PFSK-1 (cell line): ENCODE measurements at regions not wholly inside any gene's neighbourhood (a gene's known extent, or its start where the extent isn't known, plus 50 kb on each side); places are given as distances from the start of the nearest gene placed in this dataset.

Source experiments
- FOXP2 ChIP-seq: optimal IDR thresholded peaks from 2 replicates; pipeline ENCODE3; 2011; ENCODE audit warnings: borderline replicate concordance, control low read depth, inconsistent platforms; ENCODE audit not compliant: insufficient read depth; ENCODE audit errors: extremely low read length, extremely low read depth
- POLR2AphosphoS5 ChIP-seq: IDR thresholded peaks from 2 replicates; pipeline ENCODE4 v1.6.1; 2012; ENCODE audit warnings: low read depth, mild to moderate bottlenecking, control low read depth, low read length, moderate library complexity
- SIN3A ChIP-seq: IDR thresholded peaks from 2 replicates; pipeline ENCODE4 v1.6.1; 2012; ENCODE audit warnings: mild to moderate bottlenecking, low read length, moderate library complexity, borderline replicate concordance; ENCODE audit not compliant: insufficient read depth
- TAF1 ChIP-seq: IDR thresholded peaks from 2 replicates; pipeline ENCODE4 v1.6.1; 2012; ENCODE audit warnings: low read length, control low read depth, borderline replicate concordance; ENCODE audit not compliant: insufficient read depth
- TF ChIP-seq, protein P1 (sequence below), 2 experiments: IDR thresholded peaks; 2 replicates each; pipeline versions ENCODE4 v1.6.1 to v1.8.0; 2011 to 2012; ENCODE audit warnings: low read depth in 2 of 2, low read length in 2 of 2, control low read depth in 1 of 2, inconsistent platforms in 1 of 2, mild to moderate bottlenecking in 1 of 2, moderate library complexity in 1 of 2; ENCODE audit not compliant: insufficient read depth in 1 of 2

DNA sequence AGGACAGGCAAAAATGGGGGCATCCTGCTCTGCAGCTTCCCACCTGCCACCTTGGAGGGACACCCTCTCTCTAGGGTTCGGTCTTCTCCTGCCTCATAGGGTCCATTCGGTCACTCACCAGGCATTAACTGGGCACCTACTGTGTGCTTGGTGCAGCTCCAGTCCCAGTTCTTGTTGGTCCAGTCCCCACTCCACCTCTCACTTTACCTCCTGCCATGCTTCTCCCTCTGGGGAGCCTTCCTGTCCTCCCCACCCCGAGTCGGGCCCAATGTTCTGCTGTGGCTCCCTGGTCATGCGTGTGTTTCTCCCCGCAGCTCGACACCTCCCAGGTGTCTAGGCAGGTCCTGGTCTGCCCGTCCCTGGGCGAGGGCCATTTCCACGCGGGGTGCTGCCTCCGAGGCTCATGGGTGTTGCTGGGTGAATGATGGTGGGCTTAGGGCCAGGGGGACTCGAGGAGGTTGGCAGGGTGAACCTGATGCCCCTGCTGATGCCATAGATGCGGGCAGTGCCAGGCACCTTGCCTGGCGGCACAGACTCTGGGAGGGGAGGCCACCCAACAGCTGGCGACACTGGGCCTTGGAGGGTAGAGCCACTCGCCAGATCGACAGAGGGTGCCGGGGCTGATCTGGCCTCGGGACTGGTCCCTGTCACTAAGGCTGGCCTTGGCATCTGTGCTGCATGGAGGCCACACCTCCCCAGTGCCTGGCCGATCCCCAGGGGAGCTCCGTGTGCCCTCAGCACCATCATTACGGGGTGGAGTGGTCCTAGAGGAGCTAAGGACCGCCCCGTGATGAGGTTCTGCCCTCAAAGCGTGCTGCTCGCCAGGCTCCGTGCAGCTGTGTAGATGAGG is 66.0 kb upstream of the RNU6ATAC start:
- TF ChIP-seq FOXP2 (no peak), POLR2AphosphoS5 (no peak)

- TF ChIP-seq SIN3A (no peak), TAF1 (no peak), FOXP2 (no peak), POLR2AphosphoS5 (no peak)
- TF ChIP-seq, protein P1, sequence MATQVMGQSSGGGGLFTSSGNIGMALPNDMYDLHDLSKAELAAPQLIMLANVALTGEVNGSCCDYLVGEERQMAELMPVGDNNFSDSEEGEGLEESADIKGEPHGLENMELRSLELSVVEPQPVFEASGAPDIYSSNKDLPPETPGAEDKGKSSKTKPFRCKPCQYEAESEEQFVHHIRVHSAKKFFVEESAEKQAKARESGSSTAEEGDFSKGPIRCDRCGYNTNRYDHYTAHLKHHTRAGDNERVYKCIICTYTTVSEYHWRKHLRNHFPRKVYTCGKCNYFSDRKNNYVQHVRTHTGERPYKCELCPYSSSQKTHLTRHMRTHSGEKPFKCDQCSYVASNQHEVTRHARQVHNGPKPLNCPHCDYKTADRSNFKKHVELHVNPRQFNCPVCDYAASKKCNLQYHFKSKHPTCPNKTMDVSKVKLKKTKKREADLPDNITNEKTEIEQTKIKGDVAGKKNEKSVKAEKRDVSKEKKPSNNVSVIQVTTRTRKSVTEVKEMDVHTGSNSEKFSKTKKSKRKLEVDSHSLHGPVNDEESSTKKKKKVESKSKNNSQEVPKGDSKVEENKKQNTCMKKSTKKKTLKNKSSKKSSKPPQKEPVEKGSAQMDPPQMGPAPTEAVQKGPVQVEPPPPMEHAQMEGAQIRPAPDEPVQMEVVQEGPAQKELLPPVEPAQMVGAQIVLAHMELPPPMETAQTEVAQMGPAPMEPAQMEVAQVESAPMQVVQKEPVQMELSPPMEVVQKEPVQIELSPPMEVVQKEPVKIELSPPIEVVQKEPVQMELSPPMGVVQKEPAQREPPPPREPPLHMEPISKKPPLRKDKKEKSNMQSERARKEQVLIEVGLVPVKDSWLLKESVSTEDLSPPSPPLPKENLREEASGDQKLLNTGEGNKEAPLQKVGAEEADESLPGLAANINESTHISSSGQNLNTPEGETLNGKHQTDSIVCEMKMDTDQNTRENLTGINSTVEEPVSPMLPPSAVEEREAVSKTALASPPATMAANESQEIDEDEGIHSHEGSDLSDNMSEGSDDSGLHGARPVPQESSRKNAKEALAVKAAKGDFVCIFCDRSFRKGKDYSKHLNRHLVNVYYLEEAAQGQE (IDR thresholded peaks at IDR 0.05; ENCODE audit: insufficient read depth in 1 of 2, low read depth in 2 of 2, low read length in 2 of 2), result no peak
These were observed 66.6 kb upstream of the RNU6ATAC start for GRCh38 chr9:134230942-134231325.

DNA sequence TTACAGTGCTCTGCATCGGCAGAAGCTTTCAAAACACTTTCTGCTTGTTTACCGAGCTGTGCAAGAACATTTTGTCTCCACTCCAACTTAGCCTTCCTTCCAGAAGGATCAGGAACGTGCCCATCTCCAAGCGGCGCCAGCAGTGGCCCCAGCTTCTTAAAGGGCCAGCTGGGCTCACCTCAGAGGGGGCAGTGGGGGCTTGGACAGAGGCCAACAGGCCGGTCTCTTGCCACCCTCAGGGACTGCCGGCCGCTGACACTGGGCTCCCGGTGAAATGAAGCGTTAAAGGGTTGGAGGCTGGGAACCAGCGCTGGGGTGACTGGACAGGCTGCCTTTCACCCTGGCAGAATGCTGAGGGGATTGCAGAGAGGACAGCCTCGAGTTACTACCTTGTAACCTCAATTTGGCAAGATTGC is 67.0 kb upstream of the RNU6ATAC start:
- TF ChIP-seq POLR2AphosphoS5 (no peak), SIN3A (no peak), FOXP2 (no peak), TAF1 (no peak)
- TF ChIP-seq, protein P1 (IDR thresholded peaks at IDR 0.05; ENCODE audit: insufficient read depth in 1 of 2, low read depth in 2 of 2, low read length in 2 of 2), result no peak

DNA sequence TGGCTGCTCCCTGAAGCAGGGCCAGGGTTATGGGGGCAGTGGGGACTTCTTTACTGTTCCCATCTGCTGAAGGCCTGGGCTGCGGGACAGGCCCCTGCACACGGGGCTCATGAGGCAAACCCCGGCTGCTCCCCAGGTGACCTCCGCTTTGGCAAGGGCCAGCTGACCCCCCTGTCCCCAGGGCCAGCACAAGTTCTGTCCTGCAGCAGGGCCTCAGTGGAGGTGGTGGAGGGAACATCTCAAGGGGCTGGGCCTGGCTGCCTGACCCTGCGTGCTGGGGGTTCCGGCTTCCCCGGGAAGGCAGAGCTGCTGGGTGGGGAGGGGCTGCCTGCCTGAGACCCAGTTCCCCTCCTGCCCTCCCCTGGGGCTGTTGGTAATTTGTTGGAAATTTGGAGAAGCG is 67.4 kb upstream of the RNU6ATAC start:
- no peak for TF ChIP-seq SIN3A
- TF ChIP-seq, protein P1 (IDR thresholded peaks at IDR 0.05; ENCODE audit: insufficient read depth in 1 of 2, low read depth in 2 of 2, low read length in 2 of 2), result no peak
- no peak for TF ChIP-seq POLR2AphosphoS5
- no peak for TF ChIP-seq FOXP2
- TF ChIP-seq TAF1, result no peak

DNA sequence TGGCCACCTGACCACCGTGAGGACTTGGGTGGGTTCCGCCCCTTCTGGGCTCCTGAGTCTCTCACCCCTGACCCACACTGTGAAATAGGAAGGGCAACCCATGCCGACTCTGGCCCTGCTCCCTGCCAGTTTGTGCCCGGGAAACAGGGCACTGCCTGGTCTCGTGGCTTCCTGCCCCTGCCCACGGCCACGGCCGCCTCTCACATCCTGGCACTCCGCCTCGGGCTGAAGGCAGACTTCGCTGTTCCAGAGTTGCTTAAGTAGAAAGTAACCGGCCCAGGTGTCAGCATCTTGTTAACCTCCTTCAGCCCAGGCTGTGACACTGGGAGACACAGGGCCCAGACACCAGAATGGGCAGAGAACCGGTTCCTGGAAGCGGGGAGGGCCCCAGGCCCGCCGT is 68.7 kb upstream of the RNU6ATAC start:
- TF ChIP-seq, protein P1 (IDR thresholded peaks at IDR 0.05; ENCODE audit: insufficient read depth in 1 of 2, low read depth in 2 of 2, low read length in 2 of 2), result no peak
- TF ChIP-seq SIN3A (no peak), POLR2AphosphoS5 (no peak), TAF1 (no peak), FOXP2 (no peak)
